Right ventricle myocardium superior (tissue), 1 donor: ENCODE measurements at regions not wholly inside any gene's neighbourhood (a gene's known extent, or its start where the extent isn't known, plus 50 kb on each side); places are given as distances from the start of the nearest gene placed in this dataset.

Experiments
- ATAC-seq: fragments of 200-7000 bp; cut with Tn5 transposase; one replicate; pipeline ENCODE4 v1.9.1; 2020; ENCODE audit warnings: mild to moderate bottlenecking; ENCODE audit not compliant: poor library complexity
- DNase-seq: peaks from one replicate; pipeline ENCODE4 v3.0.0-alpha.2; 2020
- intact Hi-C: fragments of 100-400 bp; cut with DNase I; formaldehyde crosslinking; loops from one replicate; pipeline ENCODE4 v1.11.2; 2022
- donor health status: DM: no; HTN: yes; CAD: no; lungs with severe emphysema.

GRCh38 chr16:35325936-35326335 lies 1866.5 kb downstream of the TP53TG3F start:
- intact Hi-C loops = no loop called here
- ATAC-seq (no peak), DNase-seq (no peak)

GRCh38 chr16:35339337-35339736 lies 1879.9 kb downstream of the TP53TG3F start:
- no peak for ATAC-seq
- intact Hi-C loops = no loop called here
- no peak for DNase-seq

- DNase-seq = no peak
- intact Hi-C loops = no loop called here
- ATAC-seq = no peak
Observed at GRCh38 chr16:35342012-35342411, 1882.6 kb downstream of the TP53TG3F start.

GRCh38 chr16:35344012-35344762 lies 1884.8 kb downstream of the TP53TG3F start:
- DNase-seq (no peak), ATAC-seq (no peak)

GRCh38 chr16:35352431-35352830 lies 1893.0 kb downstream of the TP53TG3F start:
- intact Hi-C loops = no loop called here

More at GRCh38 chr16:35344012-35344762, 1884.8 kb downstream of the TP53TG3F start:
- intact Hi-C loops = no loop called here

GRCh38 chr16:35363510-35363909 lies 1904.1 kb downstream of the TP53TG3F start:
- DNase-seq = no peak
- intact Hi-C loops = no loop called here
- no peak for ATAC-seq

More at GRCh38 chr16:35352431-35352830, 1893.0 kb downstream of the TP53TG3F start:
- ATAC-seq (no peak), DNase-seq (no peak)

GRCh38 chr16:35364263-35364662 lies 1904.9 kb downstream of the TP53TG3F start:
- no peak for ATAC-seq
- DNase-seq = no peak
- intact Hi-C loops = no loop called here

GRCh38 chr16:35365675-35366074 lies 1906.3 kb downstream of the TP53TG3F start:
- no peak for DNase-seq
- intact Hi-C loops = no loop called here

GRCh38 chr16:35370617-35371016 lies 1911.2 kb downstream of the TP53TG3F start:
- DNase-seq (no peak), ATAC-seq (no peak)
- intact Hi-C loops = no loop called here

More at GRCh38 chr16:35365675-35366074, 1906.3 kb downstream of the TP53TG3F start:
- ATAC-seq = no peak

GRCh38 chr16:35377142-35377541 lies 1917.7 kb downstream of the TP53TG3F start:
- intact Hi-C loops = no loop called here
- ATAC-seq = no peak
- DNase-seq = no peak

- no peak for DNase-seq
- intact Hi-C loops = no loop called here
- no peak for ATAC-seq
Observed at GRCh38 chr16:35386619-35387018, 1927.2 kb downstream of the TP53TG3F start.

GRCh38 chr16:35391328-35391727 lies 1931.9 kb downstream of the TP53TG3F start:
- peak; percentile 64 for ATAC-seq
- intact Hi-C loops = no loop called here
- DNase-seq = no peak

GRCh38 chr16:35398180-35398579 lies 1938.8 kb downstream of the TP53TG3F start:
- ATAC-seq (no peak), DNase-seq (no peak)
- intact Hi-C loops = no loop called here

- ATAC-seq (no peak), DNase-seq (no peak)
- intact Hi-C loops = no loop called here
Observed at GRCh38 chr16:35399133-35399532, 1939.7 kb downstream of the TP53TG3F start.

GRCh38 chr16:35404273-35404672 lies 1944.9 kb downstream of the TP53TG3F start:
- ATAC-seq (no peak), DNase-seq (no peak)
- intact Hi-C loops = no loop called here

- DNase-seq (no peak), ATAC-seq (peak; percentile 31)
- intact Hi-C loops = no loop called here
Observed at GRCh38 chr16:35405526-35405925, 1946.1 kb downstream of the TP53TG3F start.

- intact Hi-C loops = no loop called here
- no peak for ATAC-seq
- DNase-seq = no peak
Observed at GRCh38 chr16:35409503-35409902, 1950.1 kb downstream of the TP53TG3F start.

GRCh38 chr16:35410438-35410837 lies 1951.0 kb downstream of the TP53TG3F start:
- intact Hi-C loops = no loop called here
- no peak for ATAC-seq
- DNase-seq = no peak

GRCh38 chr16:35411156-35411555 lies 1951.7 kb downstream of the TP53TG3F start:
- intact Hi-C loops = no loop called here
- ATAC-seq (no peak), DNase-seq (no peak)

- ATAC-seq (no peak), DNase-seq (no peak)
- intact Hi-C loops = no loop called here
Observed at GRCh38 chr16:35414139-35414538, 1954.7 kb downstream of the TP53TG3F start.

GRCh38 chr16:35414563-35414962 lies 1955.2 kb downstream of the TP53TG3F start:
- intact Hi-C loops = no loop called here
- ATAC-seq (no peak), DNase-seq (no peak)
